ENCODE measurements at regions not wholly inside any gene's neighbourhood (a gene's known extent, or its start where the extent isn't known, plus 50 kb on each side); places are given as distances from the start of the nearest gene placed in this dataset.
"Not testable (repeated sequence)": the region's sequence is repeated elsewhere in the genome, so short reads cannot be mapped to it uniquely, and the experiment has no call there.

DNA sequence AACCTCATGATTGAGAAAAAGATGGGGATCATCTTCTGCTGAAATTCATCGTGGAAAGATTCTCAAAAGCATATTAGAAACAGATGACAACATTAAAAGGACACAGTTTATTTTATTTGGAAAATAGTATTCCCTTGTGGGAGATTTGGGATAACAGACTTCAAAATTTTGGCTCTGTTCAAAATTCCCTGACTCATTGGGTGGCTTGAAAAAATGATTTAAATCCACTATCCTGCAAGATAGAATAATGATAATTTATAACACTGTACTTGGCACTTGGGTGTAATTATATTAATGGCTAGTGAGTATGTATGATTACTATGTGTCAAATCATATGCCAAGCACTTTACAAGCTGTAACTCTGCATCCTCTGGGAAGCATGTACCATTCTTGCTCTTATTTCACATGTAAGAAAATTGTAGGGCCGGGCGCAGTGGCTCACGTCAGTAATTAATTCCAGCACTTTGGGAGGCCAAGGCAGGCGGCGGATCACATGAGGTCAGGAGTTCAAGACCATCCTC, 128.8 kb downstream of the LMNTD1 start:
- DNase-seq (ENCODE audit: low spot score), result no peak
- peak; percentile 87 for ATAC-seq
- intact Hi-C loops (cut with DNase I), result no loop called here

DNA sequence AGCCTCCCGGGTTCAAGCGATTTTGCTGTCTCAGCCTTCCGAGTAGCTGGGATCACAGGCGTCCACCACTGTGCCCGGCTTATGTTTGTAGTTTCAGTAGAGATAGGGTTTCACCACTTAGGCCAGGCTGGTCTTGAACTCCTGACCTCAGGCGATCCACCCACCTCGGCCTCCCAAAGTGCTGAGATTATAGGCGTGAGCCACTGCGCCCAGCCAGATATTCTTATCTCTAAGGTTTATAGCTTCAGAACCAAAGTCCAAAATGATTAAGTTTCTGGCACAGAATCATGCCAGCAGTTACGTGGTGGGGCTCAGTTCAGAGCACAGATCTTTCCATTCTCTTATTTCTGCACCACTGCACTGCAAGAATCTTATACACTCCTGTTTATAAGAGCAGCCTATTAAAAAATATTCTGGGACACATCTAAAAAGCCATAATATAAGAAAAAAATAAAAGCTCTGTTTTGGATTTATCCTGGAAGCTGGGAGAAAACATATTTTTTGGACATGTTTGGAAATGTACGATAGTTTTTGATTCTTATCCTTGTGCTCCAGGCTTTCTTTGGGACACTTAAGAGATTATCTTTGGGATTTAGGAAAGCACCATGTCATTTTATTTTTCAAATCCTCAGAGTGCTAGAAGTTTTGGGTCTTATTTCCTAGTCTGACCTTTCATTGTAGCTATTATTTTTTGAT, 129.6 kb downstream of the LMNTD1 start:
- intact Hi-C loops (cut with DNase I), result no loop called here
- DNase-seq (ENCODE audit: low spot score) (no peak), ATAC-seq (peak; percentile 26)

DNA sequence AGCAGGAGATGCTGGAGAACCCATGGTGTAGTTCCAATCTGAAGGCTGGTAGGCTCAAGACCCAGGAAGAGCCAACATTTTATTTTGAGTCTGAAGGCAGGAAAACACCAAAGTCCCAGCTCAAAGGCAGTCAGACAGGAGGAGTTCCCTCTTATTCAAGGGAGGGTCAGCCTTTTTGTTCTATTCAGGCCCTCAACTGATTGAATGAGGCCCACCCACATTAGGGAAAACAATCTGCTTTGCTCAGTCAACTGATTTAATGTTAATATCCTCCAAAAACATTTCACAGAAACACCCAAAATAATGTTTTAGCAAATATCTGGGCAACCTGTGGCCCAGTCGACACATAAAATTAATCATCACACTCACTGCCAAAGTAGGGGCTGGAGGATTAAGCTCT, 130.8 kb downstream of the LMNTD1 start:
- ATAC-seq, result no peak
- no peak for DNase-seq (ENCODE audit: low spot score)
- intact Hi-C loops (cut with DNase I), result no loop called here

DNA sequence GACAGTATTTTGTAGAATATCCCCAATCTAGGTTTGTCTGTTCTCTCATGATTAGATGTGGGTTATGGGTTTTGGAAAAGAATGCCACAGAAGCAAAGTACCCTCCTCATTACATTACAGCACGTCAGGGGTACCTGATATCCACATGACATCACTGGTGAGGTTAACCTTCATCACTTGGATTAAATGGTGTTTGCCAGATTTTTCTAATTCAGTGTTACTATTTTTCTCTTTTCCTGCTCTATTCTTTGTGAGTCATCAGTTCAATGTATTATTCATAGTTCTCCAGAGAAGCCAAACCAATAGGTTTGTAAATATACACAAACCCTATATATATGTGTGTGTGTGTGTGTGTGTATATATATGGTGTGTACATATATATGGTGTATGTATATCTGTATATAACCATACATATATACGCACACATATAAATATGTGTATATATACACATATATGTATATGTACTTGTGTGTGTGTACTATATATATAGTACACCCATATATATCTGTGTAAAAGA, 131.4 kb downstream of the LMNTD1 start:
- no peak for DNase-seq (ENCODE audit: low spot score)
- intact Hi-C loops (cut with DNase I), result no loop called here
- ATAC-seq, result no peak

DNA sequence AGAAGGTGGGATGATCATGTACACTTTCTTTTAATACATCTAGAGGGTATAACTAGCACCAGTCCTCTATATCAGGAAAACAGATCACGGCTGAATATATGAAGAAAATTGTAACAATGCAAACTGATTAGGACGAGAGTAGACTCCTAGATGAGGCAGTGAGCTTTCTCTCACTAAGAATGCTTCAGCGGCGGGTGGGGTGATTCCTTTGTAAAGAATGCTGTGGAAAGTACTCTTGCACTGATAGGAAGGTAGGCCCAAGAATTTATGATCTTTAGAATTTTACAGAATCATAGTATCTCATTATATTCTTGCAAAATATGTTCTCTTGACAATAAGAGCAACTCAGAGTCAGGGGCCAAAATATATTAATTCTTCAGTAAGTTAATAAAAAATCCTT, 133.0 kb downstream of the LMNTD1 start:
- ATAC-seq (no peak), DNase-seq (ENCODE audit: low spot score) (no peak)
- intact Hi-C loops (cut with DNase I), result no loop called here

DNA sequence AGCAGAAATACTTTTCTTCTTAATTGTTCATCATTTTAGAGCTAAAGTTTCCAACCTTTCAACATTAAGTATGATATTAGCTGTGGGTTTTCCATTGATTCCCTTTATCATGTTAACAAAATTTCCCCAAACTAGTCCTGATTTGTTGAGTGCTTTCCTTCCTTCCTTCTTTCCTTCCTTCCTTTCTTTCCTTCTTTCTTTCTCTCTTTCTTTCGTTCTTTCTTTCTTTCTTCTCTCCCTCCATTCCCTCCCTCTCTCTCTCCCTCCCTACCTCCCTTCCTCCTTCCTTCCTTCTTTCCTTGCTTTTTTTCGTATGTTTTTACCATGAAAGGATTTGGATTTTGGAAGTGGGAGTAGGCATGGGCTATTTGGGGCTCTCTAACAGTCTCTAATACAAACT, 133.5 kb downstream of the LMNTD1 start:
- DNase-seq (ENCODE audit: low spot score), result no peak
- intact Hi-C loops (cut with DNase I), result no loop called here
- ATAC-seq, result no peak

DNA sequence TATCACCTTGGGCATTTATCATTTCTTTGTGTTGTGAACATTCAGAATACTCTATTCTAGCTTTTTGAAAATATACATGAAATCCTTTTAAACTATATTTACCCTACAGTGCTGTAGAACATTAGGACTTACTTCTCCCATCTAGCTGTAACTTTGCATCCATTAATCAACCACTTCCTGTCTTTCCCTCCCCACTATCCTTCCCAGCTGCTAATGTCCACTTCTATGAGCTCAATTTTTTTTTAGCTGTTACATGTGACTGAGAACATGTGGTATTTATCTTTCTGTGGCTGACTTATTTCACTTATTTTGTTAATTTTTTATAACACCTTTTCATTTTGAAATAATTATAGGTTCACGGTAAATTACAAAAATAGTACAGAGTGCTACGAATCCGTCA, 136.0 kb downstream of the LMNTD1 start:
- intact Hi-C loops (cut with DNase I), result no loop called here
- no peak for DNase-seq (ENCODE audit: low spot score)
- no peak for ATAC-seq

DNA sequence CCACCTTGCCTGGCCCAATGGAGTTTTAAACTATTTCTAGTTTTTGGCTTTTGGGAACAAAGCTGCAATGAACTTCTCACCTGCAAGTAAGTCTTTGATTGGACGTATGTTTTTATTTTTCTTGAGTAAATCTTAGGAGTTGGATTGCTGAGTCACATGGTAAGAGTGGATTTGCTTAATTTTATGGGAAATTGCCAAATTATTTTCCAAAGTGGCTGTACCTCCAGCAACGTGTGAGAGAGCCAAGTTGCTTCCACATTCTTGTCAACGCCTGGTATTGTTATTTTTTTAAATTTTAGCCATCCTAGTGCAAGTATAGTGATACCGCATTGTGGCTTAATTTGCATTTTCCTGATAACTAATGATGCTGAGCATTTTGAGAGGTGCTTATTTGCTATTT, 136.6 kb downstream of the LMNTD1 start:
- intact Hi-C loops (cut with DNase I), result no loop called here
- ATAC-seq, result no peak
- no peak for DNase-seq (ENCODE audit: low spot score)

DNA sequence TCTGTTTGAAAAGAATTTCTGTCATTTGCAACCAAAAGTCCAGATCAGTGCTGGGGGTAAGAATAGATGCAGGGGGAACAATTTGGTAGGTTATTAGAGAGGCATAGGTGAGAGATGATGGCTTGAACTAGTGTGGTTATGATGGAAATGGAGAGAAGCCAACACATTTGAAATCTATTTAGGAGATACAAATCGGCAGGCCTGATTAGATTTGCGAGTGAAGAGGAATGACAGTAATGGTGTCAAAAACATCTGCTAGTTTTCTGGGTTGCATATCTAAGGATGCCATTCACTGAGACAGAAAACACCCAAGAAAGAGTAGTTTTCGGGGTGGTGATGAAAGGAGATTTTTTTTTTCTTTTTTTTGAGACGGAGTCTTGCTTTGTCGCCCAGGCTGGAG, 138.1 kb downstream of the LMNTD1 start:
- intact Hi-C loops (cut with DNase I), result no loop called here
- ATAC-seq, result no peak
- no peak for DNase-seq (ENCODE audit: low spot score)

DNA sequence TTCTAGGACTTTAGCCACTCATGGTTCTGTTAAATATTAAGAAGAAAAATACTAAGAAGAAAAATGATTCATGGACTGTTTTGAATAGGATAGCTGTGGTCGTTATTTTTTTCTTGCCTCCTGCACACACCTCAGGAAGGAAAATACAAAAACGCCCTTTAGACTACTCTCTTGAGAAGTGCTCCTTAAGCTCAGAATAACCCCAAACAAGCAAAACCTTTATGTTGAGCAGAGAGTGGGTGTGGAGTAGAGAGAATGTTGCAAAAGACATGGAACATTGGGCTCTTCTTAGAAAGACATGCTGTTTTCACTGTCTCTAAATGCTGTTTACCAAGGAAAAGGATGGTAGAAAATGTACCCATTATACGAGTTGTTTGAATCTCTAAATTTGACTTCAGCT, 140.3 kb downstream of the LMNTD1 start:
- intact Hi-C loops (cut with DNase I), result no loop called here
- no peak for DNase-seq (ENCODE audit: low spot score)
- ATAC-seq, result peak; percentile 94

DNA sequence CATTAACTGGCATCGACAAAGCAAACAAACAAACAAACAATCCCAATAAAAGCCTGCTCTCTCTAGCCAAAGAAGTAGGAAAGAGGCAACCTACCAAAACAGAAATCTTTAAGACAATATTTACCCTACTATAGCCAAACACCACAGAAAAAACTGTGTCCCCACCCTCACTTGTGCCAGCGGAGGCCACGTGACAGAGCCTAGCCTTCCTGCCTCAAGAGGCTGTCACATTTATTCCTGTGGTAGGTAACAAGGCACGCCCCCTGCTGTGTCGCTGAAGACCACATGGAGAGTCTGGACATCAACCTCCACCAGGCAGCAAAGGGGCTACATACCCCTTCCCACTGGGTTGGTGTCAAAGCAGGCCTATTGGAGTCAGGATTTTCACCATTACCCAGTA, 148.1 kb downstream of the LMNTD1 start:
- intact Hi-C loops (cut with DNase I), result no loop called here
- no peak for ATAC-seq
- no peak for DNase-seq (ENCODE audit: low spot score)

DNA sequence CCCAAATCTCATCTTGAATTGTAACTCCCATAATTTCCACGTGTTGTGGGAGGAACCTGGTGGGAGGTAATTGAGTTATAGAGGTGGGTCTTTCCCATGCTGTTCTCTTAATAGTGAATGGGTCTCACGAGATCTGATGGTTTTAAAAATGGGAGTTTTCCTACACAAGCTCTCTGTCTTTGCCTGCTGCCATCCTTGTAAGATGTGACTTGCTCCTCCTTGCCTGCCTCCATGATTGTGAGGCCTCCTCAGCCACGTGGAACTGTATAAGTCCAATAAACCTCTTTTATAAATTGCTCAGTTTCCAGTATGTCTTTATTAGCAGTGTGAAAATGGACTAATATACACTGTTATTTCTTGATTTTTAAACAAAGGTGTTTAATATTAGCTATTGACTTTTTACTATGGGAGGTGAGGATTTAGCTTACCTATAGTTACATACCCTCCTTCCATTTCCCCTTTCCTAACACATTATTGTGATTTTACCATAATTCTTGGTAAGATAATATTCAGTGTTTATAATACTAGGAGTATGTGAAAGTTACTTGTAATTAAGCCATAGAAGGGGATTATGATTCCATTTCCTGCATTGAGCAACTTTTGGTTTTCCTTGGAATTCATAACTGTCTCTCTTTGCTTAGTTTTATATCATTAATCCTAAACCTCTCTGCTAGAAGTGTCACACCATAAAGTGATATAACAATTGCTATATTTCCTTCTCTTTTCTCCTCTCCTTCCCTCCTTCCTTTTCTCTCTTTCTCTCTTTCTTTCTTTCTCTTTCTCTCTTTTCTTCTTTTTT, 151.0 kb upstream of the KRAS start:
- DNase-seq (ENCODE audit: low spot score) (no peak), ATAC-seq (no peak)
- intact Hi-C loops (cut with DNase I), result no loop called here

DNA sequence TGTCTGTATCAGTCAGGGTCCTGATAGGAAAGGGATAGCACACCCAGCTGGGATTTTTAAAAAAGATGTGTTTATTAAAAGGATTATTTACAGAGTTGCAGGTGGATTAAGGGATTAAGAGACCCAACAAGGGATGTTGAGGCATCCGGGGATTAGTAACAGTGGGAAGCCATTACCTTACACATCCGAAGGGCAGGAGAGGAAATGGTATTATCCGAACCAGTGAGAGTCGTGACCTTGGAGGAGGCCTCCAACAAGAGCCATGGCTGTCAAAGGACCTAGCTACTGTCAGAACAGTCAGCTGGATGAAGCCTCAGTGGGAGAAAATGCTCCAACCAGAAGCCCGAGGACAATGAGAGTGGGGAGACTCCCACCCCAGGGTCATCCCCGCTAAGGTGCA, 146.3 kb upstream of the KRAS start:
- ATAC-seq (no peak), DNase-seq (ENCODE audit: low spot score) (no peak)
- intact Hi-C loops (cut with DNase I), result no loop called here

DNA sequence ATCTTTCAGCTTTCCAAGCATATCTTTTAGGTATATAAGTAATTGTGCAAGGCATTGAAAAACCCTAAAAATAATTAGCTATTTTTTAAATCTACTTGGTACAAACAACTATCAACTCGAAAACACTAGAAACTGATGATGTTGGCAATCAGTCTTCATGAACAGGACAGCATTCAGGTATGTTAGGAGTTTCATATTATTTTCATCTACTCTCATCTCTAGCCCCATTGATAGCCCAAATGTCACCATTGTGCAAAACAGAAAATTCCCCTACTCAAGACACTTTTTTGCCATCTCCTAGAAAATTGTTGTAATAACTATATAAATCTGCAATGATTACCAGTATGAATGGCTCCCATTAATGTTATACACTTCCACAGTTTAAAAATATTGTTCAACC, 144.5 kb upstream of the KRAS start:
- DNase-seq (ENCODE audit: low spot score) (no peak), ATAC-seq (no peak)
- intact Hi-C loops (cut with DNase I), result no loop called here

DNA sequence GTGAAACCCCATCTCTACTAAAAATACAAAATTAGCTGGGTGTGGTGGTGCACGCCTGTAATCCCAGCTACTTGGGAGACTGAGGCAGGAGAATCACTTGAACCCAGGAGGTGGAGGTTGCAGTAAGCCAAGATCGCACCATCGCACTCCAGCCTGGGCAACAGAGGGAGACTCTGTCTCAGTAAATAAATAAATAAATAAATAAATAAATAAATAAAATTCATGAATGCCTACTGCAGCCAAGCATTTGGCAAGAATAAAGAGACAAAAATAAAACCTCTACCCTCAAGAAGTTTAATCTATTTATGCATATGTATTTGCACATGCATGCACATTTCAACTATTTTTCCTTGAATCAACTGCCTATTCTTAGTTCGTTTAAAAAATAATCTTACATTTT, 144.0 kb upstream of the KRAS start:
- intact Hi-C loops (cut with DNase I); DNase-seq (ENCODE audit: low spot score); ATAC-seq: not testable (repeated sequence)

DNA sequence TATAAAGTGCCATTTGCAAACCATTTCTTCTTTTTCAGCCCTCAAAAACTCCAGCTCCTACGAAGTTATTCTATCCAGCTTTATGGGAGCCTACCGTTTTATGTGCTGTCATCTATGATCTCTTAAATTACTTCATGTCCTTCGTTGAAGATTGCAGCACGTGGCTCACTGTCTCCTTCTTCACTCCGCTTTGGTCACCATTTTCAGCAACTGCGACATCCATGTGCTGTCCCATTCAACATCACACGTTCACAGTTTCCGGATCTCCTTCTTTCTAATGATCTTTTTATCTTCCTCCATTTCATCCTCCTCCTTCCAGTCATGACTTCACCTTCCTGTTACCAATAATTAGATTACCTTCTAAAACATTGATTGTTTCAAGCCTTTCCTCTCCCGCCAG, 143.3 kb upstream of the KRAS start:
- intact Hi-C loops (cut with DNase I), result no loop called here
- ATAC-seq, result no peak
- DNase-seq (ENCODE audit: low spot score), result no peak

DNA sequence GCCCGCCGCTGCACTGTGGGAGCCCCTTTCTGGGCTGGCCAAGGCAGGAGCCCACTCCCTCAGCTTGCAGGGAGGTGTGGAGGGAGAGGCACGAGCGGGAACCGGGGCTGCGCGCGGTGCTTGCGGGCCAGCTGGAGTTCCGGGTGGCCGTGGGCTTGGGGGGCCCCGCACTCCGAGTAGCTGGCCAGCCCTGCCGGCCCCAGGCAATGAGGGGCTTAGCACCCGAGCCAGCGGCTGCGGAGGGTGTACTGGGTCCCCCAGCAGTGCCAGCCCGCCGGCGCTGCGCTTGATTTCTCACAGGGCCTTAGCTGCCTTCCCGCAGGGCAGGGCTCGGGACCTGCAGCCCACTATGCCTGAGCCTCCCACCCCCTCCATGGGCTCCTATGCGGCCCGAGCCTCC, 140.6 kb upstream of the KRAS start:
- DNase-seq (ENCODE audit: low spot score); intact Hi-C loops (cut with DNase I); ATAC-seq: not testable (repeated sequence)

DNA sequence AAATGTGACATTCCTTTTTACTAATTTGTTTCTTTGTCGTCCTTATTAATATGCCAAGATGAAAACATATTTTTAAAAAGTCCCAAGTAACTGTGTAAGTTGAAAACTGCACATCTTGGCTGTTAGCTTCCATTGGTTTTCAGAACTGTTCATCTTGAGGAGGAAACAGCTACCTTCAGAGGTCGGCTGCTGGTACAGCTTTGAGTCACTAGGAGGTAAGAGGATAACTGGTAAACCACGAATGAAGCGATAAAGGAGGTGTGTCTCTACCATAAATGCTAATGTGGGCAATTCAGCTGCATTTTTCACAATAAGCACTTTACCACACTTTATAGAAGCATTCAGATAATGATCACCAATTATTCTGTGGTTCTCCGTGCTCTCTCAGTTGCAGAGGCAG, 137.5 kb upstream of the KRAS start:
- DNase-seq (ENCODE audit: low spot score), result no peak
- ATAC-seq, result no peak
- intact Hi-C loops (cut with DNase I), result no loop called here

DNA sequence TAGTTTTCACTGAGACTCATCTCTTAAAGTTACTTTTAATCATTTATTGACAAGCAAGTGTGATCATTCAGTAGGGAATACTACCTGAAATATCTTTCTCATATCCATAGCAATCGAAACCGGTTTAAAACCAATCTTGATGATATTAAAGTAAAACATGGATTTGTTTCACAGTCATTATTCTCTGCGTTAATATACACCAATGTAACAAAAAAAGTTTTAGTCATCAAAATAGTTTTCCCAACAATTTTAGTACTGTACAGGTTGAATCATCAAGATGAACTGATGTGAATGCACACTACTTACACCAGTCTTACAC, 137.0 kb upstream of the KRAS start:
- no peak for DNase-seq (ENCODE audit: low spot score)
- intact Hi-C loops (cut with DNase I), result no loop called here
- ATAC-seq, result no peak

DNA sequence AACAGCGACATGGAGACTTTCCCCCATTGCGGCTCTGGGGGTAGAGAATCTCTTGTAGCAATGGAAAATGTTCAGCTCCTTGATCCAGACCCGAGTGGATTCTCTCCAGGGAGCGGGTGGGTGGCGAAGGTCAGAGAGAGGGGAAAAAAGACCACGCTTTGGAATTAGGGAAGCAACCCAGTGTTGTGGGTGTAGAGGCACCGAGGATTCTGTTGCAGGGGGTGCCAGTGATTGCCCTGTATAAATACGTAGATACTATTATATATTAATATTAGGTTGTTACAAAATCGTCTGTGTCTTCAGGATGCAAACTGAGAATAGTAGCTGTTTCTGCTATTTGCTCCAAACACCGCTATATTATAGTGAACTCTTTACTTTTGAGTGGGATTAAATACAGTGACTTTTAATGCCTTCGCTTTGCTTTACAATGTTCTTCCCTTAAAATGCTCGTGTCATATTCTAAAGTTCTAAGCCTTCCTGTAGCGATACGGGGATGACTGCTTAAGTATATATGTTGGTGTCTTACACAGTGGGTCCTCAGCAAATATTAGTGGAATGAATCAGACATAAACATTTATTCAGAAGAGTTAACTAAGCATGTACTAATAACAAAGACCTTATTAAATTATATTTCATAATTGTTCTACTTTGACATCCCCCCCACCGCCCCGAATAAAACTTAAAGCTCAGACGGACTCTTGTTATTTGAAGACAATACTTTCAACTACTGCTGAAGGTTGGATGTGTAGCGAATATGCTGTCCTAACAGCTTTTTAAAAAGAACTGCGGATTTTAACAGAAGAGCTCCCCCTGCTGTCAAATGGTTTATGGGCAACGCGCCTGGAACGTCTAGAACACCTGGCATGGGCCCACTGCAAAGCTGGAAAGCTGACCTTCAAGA, 136.4 kb upstream of the KRAS start:
- intact Hi-C loops (cut with DNase I), result no loop called here
- ATAC-seq (peak; percentile 69), DNase-seq (ENCODE audit: low spot score) (peak; percentile 90)

All from sciatic nerve (tissue), 2 donors.